ENCODE measurements at regions not wholly inside any gene's neighbourhood (a gene's known extent, or its start where the extent isn't known, plus 50 kb on each side); places are given as distances from the start of the nearest gene placed in this dataset.

- Histone ChIP-seq H3K4me2 (ENCODE audit: low read depth, low read length) (no peak overlapping the region), H3K4me1 (ENCODE audit: low read length) (no peaks in the 10 kb centered on the region), H3K36me3 (replicated peaks; ENCODE audit: insufficient read depth, low read length) (no peaks in the 10 kb centered on the region), H2AFZ (ENCODE audit: low read length) (no peak overlapping the region), H3K9me2 (replicated peaks; ENCODE audit: insufficient read depth, low read length) (no peaks in the 10 kb centered on the region), H3K27me3 (replicated peaks; ENCODE audit: insufficient read depth, low read length) (peaks cover 62% of the 10 kb centered on the region), H3K27ac (ENCODE audit: low read length) (no peak overlapping the region), H3K9ac (ENCODE audit: low read length) (no peak overlapping the region), H3K4me3 (ENCODE audit: low read length) (no peak overlapping the region), H3K79me2 (ENCODE audit: low read length) (no peaks in the 10 kb centered on the region), H4K20me1 (ENCODE audit: insufficient read depth, low read length) (no peaks in the 10 kb centered on the region), H3F3A (ENCODE audit: insufficient read depth, low read length) (no peaks in the 10 kb centered on the region), H3K9me3 (replicated peaks; ENCODE audit: insufficient read depth, low read length) (no peaks in the 10 kb centered on the region)
- TF ChIP-seq CTCF (IDR thresholded peaks at IDR 0.05; ENCODE audit: low read length), result no peak
- no peak for TF ChIP-seq EZH2phosphoT487 (IDR thresholded peaks at IDR 0.05; ENCODE audit: low read length)
- no peak for TF ChIP-seq EZH2 (optimal IDR thresholded peaks at IDR 0.05; ENCODE audit: low read depth, low read length)
- no peak for DNase-seq
Observed at GRCh38 chr19:32101206-32101605, 244.2 kb upstream of the ZNF507 start.

GRCh38 chr19:32103541-32103940 lies 241.9 kb upstream of the ZNF507 start:
- Histone ChIP-seq H4K20me1 (ENCODE audit: insufficient read depth, low read length) (no peaks in the 10 kb centered on the region), H3K9me3 (replicated peaks; ENCODE audit: insufficient read depth, low read length) (no peaks in the 10 kb centered on the region), H3K9me2 (replicated peaks; ENCODE audit: insufficient read depth, low read length) (no peaks in the 10 kb centered on the region), H3K4me2 (ENCODE audit: low read depth, low read length) (no peak overlapping the region), H3F3A (ENCODE audit: insufficient read depth, low read length) (no peaks in the 10 kb centered on the region), H3K27ac (ENCODE audit: low read length) (no peak overlapping the region), H3K36me3 (replicated peaks; ENCODE audit: insufficient read depth, low read length) (no peaks in the 10 kb centered on the region), H3K27me3 (replicated peaks; ENCODE audit: insufficient read depth, low read length) (peaks cover 66% of the 10 kb centered on the region), H3K9ac (ENCODE audit: low read length) (no peak overlapping the region), H3K4me3 (ENCODE audit: low read length) (no peak overlapping the region), H3K79me2 (ENCODE audit: low read length) (no peaks in the 10 kb centered on the region), H2AFZ (ENCODE audit: low read length) (no peak overlapping the region), H3K4me1 (ENCODE audit: low read length) (no peaks in the 10 kb centered on the region)
- TF ChIP-seq CTCF (IDR thresholded peaks at IDR 0.05; ENCODE audit: low read length) (no peak), EZH2 (optimal IDR thresholded peaks at IDR 0.05; ENCODE audit: low read depth, low read length) (no peak), EZH2phosphoT487 (IDR thresholded peaks at IDR 0.05; ENCODE audit: low read length) (no peak)
- DNase-seq, result no peak

- Histone ChIP-seq H3K4me3 (ENCODE audit: low read length) (no peak overlapping the region), H3K27me3 (replicated peaks; ENCODE audit: insufficient read depth, low read length) (peaks cover 61% of the 10 kb centered on the region), H3K36me3 (replicated peaks; ENCODE audit: insufficient read depth, low read length) (no peaks in the 10 kb centered on the region), H3K9me3 (replicated peaks; ENCODE audit: insufficient read depth, low read length) (no peaks in the 10 kb centered on the region), H3K79me2 (ENCODE audit: low read length) (no peaks in the 10 kb centered on the region), H3K4me2 (ENCODE audit: low read depth, low read length) (no peak overlapping the region), H3K4me1 (ENCODE audit: low read length) (no peaks in the 10 kb centered on the region), H2AFZ (ENCODE audit: low read length) (no peak overlapping the region), H3K9ac (ENCODE audit: low read length) (no peak overlapping the region), H3K27ac (ENCODE audit: low read length) (no peak overlapping the region), H3K9me2 (replicated peaks; ENCODE audit: insufficient read depth, low read length) (no peaks in the 10 kb centered on the region), H3F3A (ENCODE audit: insufficient read depth, low read length) (no peaks in the 10 kb centered on the region), H4K20me1 (ENCODE audit: insufficient read depth, low read length) (no peaks in the 10 kb centered on the region)
- no peak for DNase-seq
- TF ChIP-seq EZH2 (optimal IDR thresholded peaks at IDR 0.05; ENCODE audit: low read depth, low read length) (no peak), EZH2phosphoT487 (IDR thresholded peaks at IDR 0.05; ENCODE audit: low read length) (no peak), CTCF (IDR thresholded peaks at IDR 0.05; ENCODE audit: low read length) (no peak)
Observed at GRCh38 chr19:32104153-32104849, 241.1 kb upstream of the ZNF507 start.

Measured in MM.1S (cell line).